K562 (cell line): ENCODE measurements at regions not wholly inside any gene's neighbourhood (a gene's known extent, or its start where the extent isn't known, plus 50 kb on each side); places are given as distances from the start of the nearest gene placed in this dataset.

ENCODE experiments used
- ASH1L ChIP-seq: fragments of 450-650 bp; IDR thresholded peaks from 2 replicates; pipeline ENCODE4 v1.6.1; 2018; ENCODE audit warnings: borderline replicate concordance, mild to moderate bottlenecking, low read depth; ENCODE audit not compliant: partially characterized antibody
- BRD9 ChIP-seq: fragments of 450-650 bp; IDR thresholded peaks from 2 replicates; pipeline ENCODE4 v1.6.1; 2018; ENCODE audit warnings: low read depth; ENCODE audit not compliant: partially characterized antibody
- C11orf30 ChIP-seq: fragments of 450-650 bp; IDR thresholded peaks from 2 replicates; pipeline ENCODE4 v1.6.1; 2016; ENCODE audit warnings: low read depth, mild to moderate bottlenecking
- CCNT2 ChIP-seq: IDR thresholded peaks from 2 replicates; pipeline ENCODE4 v1.6.1; 2011; ENCODE audit warnings: borderline replicate concordance, low read depth, mild to moderate bottlenecking, moderate library complexity, mixed read lengths, low read length; ENCODE audit not compliant: insufficient read length; ENCODE audit errors: extremely low read depth
- CREB3 ChIP-seq: fragments of 450-650 bp; conservative IDR thresholded peaks from 2 replicates; pipeline ENCODE4 v1.6.1; 2016; ENCODE audit warnings: missing genetic modification characterization, low read depth, mild to moderate bottlenecking, missing compliant biosample characterization, moderate library complexity
- DIDO1 ChIP-seq: fragments of 450-650 bp; IDR thresholded peaks from 2 replicates; pipeline ENCODE4 v1.6.1; 2016; ENCODE audit warnings: low read depth, missing biosample characterization, missing genetic modification characterization
- HMGN3 ChIP-seq: IDR thresholded peaks from 2 replicates; pipeline ENCODE4 v1.6.1; 2011; ENCODE audit warnings: borderline replicate concordance, low read depth, mild to moderate bottlenecking, mixed read lengths, low read length; ENCODE audit not compliant: insufficient read length; ENCODE audit errors: extremely low read depth
- MCM5 ChIP-seq: fragments of 450-650 bp; IDR thresholded peaks from 2 replicates; pipeline ENCODE4 v1.6.1; 2016; ENCODE audit warnings: low read depth
- MNT ChIP-seq, 2 experiments: fragments of 450-650 bp; conservative IDR thresholded peaks; 2 replicates each; pipeline ENCODE4 v1.6.1; 2017; ENCODE audit warnings: mild to moderate bottlenecking in 2 of 2, moderate library complexity in 2 of 2
- MTF1 ChIP-seq: fragments of 250-450 bp; sonication (Bioruptor Pico); IDR thresholded peaks from 2 replicates; pipeline ENCODE4 v1.9.0; 2021; ENCODE audit warnings: moderate library complexity, mild to moderate bottlenecking, inconsistent platforms, borderline replicate concordance
- SNRNP70 ChIP-seq: fragments of 200-400 bp; formaldehyde crosslinking; optimal IDR thresholded peaks from 2 replicates; pipeline ENCODE3; 2017; ENCODE audit warnings: low read depth, low read length
- TAF7 ChIP-seq: fragments of 450-650 bp; IDR thresholded peaks from 2 replicates; pipeline ENCODE4 v1.6.1; 2016; ENCODE audit warnings: missing genetic modification characterization, missing compliant biosample characterization
- TEAD4 ChIP-seq, 2 experiments: sonication (generic) in 1 of 2; formaldehyde crosslinking in 1 of 2; IDR thresholded peaks; 2 replicates each; pipeline versions ENCODE4 v1.6.1 to v1.8.0; 2012 to 2022; ENCODE audit warnings: borderline replicate concordance in 1 of 2, inconsistent platforms in 1 of 2, low read length in 1 of 2, mild to moderate bottlenecking in 1 of 2, missing genetic modification reagents in 1 of 2
- YY1 ChIP-seq, 3 experiments: IDR thresholded peaks; 2 replicates each; pipeline ENCODE4 v1.6.1; 2011; ENCODE audit warnings: low read length in 2 of 3, mild to moderate bottlenecking in 2 of 3, moderate library complexity in 2 of 3, borderline replicate concordance in 1 of 3, control low read depth in 1 of 3, low read depth in 1 of 3; ENCODE audit not compliant: insufficient read depth in 3 of 3, insufficient replicate concordance in 2 of 3, control insufficient read depth in 1 of 3, insufficient read length in 1 of 3; ENCODE audit errors: extremely low read depth in 1 of 3
- ZBED1 ChIP-seq: IDR thresholded peaks from 2 replicates; pipeline ENCODE4 v1.6.1; 2014
- ZBTB8A ChIP-seq: fragments of 450-650 bp; IDR thresholded peaks from 2 replicates; pipeline ENCODE4 v1.6.1; 2018; ENCODE audit warnings: mild to moderate bottlenecking, moderate library complexity; ENCODE audit not compliant: partially characterized antibody
- ZKSCAN1 ChIP-seq: fragments of 150-350 bp; IDR thresholded peaks from 2 replicates; pipeline ENCODE4 v1.6.1; 2016; ENCODE audit warnings: low read depth, low read length
- ZNF408 ChIP-seq: fragments of 250-450 bp; sonication (Bioruptor Pico); IDR thresholded peaks from 2 replicates; pipeline ENCODE4 v1.4.0; 2020; ENCODE audit warnings: low read depth, mild to moderate bottlenecking, moderate library complexity
- ZNF444 ChIP-seq: fragments of 250-450 bp; sonication (Bioruptor Pico); IDR thresholded peaks from 2 replicates; pipeline ENCODE4 v1.4.0; 2020; ENCODE audit warnings: mild to moderate bottlenecking, moderate library complexity
- TF ChIP-seq, protein P1 (sequence below): fragments of 450-650 bp; formaldehyde crosslinking; IDR thresholded peaks from 2 replicates; pipeline ENCODE4 v1.4.0; 2020; ENCODE audit warnings: mild to moderate bottlenecking, mixed read lengths
- TF ChIP-seq, protein P2 (sequence below): fragments of 250-450 bp; sonication (Bioruptor Pico); IDR thresholded peaks from 2 replicates; pipeline ENCODE4 v1.5.0; 2020; ENCODE audit warnings: mild to moderate bottlenecking, borderline replicate concordance

- TF ChIP-seq, protein P1, sequence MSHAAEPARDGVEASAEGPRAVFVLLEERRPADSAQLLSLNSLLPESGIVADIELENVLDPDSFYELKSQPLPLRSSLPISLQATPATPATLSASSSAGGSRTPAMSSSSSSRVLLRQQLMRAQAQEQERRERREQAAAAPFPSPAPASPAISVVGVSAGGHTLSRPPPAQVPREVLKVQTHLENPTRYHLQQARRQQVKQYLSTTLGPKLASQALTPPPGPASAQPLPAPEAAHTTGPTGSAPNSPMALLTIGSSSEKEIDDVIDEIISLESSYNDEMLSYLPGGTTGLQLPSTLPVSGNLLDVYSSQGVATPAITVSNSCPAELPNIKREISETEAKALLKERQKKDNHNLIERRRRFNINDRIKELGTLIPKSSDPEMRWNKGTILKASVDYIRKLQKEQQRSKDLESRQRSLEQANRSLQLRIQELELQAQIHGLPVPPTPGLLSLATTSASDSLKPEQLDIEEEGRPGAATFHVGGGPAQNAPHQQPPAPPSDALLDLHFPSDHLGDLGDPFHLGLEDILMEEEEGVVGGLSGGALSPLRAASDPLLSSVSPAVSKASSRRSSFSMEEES (CRISPR knock-in tag) = peak; percentile 33; the same call in 1 of the 2 replicates
- TF ChIP-seq ZNF408 (CRISPR knock-in tag) (no peak), HMGN3 (no peak), ZBTB8A (no peak), ASH1L (no peak), ZBED1 (no peak), SNRNP70 (no peak), MCM5 (no peak), ZNF444 (CRISPR knock-in tag) (no peak), CREB3 (no peak), C11orf30 (no peak), ZKSCAN1 (no peak), BRD9 (no peak), DIDO1 (tag) (no peak), MNT (conservative IDR thresholded peaks at IDR 0.05) (no peak), MTF1 (CRISPR knock-in tag) (no peak), TAF7 (tag) (no peak), CCNT2 (no peak), TEAD4 (IDR thresholded peaks at IDR 0.05; ENCODE audit: low read length) (peak; percentile 36; the same call in 1 of the 2 replicates), TEAD4 (CRISPR knock-in tag; IDR thresholded peaks at IDR 0.05; ENCODE audit: borderline replicate concordance) (no peak), YY1 (IDR thresholded peaks at IDR 0.05; ENCODE audit: borderline replicate concordance in 1 of 3, control insufficient read depth in 1 of 3, extremely low read depth in 1 of 3, insufficient read depth in 3 of 3, insufficient read length in 1 of 3, insufficient replicate concordance in 2 of 3, low read depth in 1 of 3, low read length in 2 of 3) (peak in 1 of 3 experiments; percentile 73)
- TF ChIP-seq, protein P2, sequence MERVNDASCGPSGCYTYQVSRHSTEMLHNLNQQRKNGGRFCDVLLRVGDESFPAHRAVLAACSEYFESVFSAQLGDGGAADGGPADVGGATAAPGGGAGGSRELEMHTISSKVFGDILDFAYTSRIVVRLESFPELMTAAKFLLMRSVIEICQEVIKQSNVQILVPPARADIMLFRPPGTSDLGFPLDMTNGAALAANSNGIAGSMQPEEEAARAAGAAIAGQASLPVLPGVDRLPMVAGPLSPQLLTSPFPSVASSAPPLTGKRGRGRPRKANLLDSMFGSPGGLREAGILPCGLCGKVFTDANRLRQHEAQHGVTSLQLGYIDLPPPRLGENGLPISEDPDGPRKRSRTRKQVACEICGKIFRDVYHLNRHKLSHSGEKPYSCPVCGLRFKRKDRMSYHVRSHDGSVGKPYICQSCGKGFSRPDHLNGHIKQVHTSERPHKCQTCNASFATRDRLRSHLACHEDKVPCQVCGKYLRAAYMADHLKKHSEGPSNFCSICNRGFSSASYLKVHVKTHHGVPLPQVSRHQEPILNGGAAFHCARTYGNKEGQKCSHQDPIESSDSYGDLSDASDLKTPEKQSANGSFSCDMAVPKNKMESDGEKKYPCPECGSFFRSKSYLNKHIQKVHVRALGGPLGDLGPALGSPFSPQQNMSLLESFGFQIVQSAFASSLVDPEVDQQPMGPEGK (CRISPR knock-in tag) = no peak
Observed at GRCh38 chr6:129920103-129920798, 59.1 kb upstream of the TMEM244 start (continued).
